IPS-20b (cell line): ENCODE measurements at regions not wholly inside any gene's neighbourhood (a gene's known extent, or its start where the extent isn't known, plus 50 kb on each side); places are given as distances from the start of the nearest gene placed in this dataset.

ENCODE experiments used
- H3K27ac ChIP-seq: one replicate; pipeline ENCODE4 v1.5.1; 2013; ENCODE audit warnings: low read length
- H3K27me3 ChIP-seq: 2 replicates; pipeline ENCODE4 v1.6.1; 2013; ENCODE audit warnings: mild to moderate bottlenecking, low read length, inconsistent platforms; ENCODE audit not compliant: insufficient read depth
- H3K36me3 ChIP-seq: 2 replicates; pipeline ENCODE4 v1.6.1; 2013; ENCODE audit warnings: low read depth, mild to moderate bottlenecking, inconsistent platforms, low read length, moderate library complexity; ENCODE audit not compliant: insufficient read depth
- H3K4me1 ChIP-seq: 2 replicates; pipeline ENCODE4 v1.6.1; 2013; ENCODE audit warnings: mild to moderate bottlenecking, control low read depth, inconsistent platforms, low read length, moderate library complexity; ENCODE audit not compliant: insufficient read depth
- H3K4me3 ChIP-seq: 2 replicates; pipeline ENCODE4 v1.5.1; 2013; ENCODE audit warnings: mild to moderate bottlenecking, low read length, inconsistent platforms
- H3K9ac ChIP-seq: 2 replicates; pipeline ENCODE4 v1.6.1; 2013; ENCODE audit warnings: low read depth, mild to moderate bottlenecking, inconsistent platforms, low read length, moderate library complexity
- H3K9me3 ChIP-seq: 2 replicates; pipeline ENCODE4 v1.6.1; 2013; ENCODE audit warnings: mild to moderate bottlenecking, low read depth, low read length, inconsistent platforms; ENCODE audit not compliant: insufficient read depth

- H3K9ac ChIP-seq: no peak overlapping the region
- H3K4me1 ChIP-seq: peaks cover 5% of the 10 kb centered on the region; the same call in 1 of the 2 replicates
- no peaks in the 10 kb centered on the region for H3K27me3 ChIP-seq
- H3K36me3 ChIP-seq: no peaks in the 10 kb centered on the region
- no peak overlapping the region for H3K4me3 ChIP-seq
- H3K9me3 ChIP-seq: no peaks in the 10 kb centered on the region
- H3K27ac ChIP-seq: no peak overlapping the region
Measured at GRCh38 chr2:204078003-204078698, 141.6 kb downstream of the ICOS start.

- no peaks in the 10 kb centered on the region for H3K27me3 ChIP-seq
- H3K4me3 ChIP-seq: no peak overlapping the region
- H3K27ac ChIP-seq: no peak overlapping the region
- peaks cover 5% of the 10 kb centered on the region; the same call in 1 of the 2 replicates for H3K4me1 ChIP-seq
- no peaks in the 10 kb centered on the region for H3K9me3 ChIP-seq
- no peaks in the 10 kb centered on the region for H3K36me3 ChIP-seq
- H3K9ac ChIP-seq: no peak overlapping the region
Measured at GRCh38 chr2:204081487-204082425, 145.2 kb downstream of the ICOS start.

- no peaks in the 10 kb centered on the region for H3K36me3 ChIP-seq
- H3K9ac ChIP-seq: no peak overlapping the region
- no peaks in the 10 kb centered on the region for H3K27me3 ChIP-seq
- H3K4me3 ChIP-seq: no peak overlapping the region
- H3K27ac ChIP-seq: no peak overlapping the region
- H3K9me3 ChIP-seq: no peaks in the 10 kb centered on the region
- peaks cover 5% of the 10 kb centered on the region; the same call in 1 of the 2 replicates for H3K4me1 ChIP-seq
Measured at GRCh38 chr2:204086167-204086566, 149.6 kb downstream of the ICOS start.

- Histone ChIP-seq H3K9ac (no peak overlapping the region), H3K4me1 (no peaks in the 10 kb centered on the region), H3K36me3 (no peaks in the 10 kb centered on the region), H3K9me3 (peaks cover 5% of the 10 kb centered on the region; the same call in 1 of the 2 replicates), H3K27ac (no peak overlapping the region), H3K4me3 (no peak overlapping the region), H3K27me3 (no peaks in the 10 kb centered on the region)
Measured at GRCh38 chr2:204089105-204089504, 152.5 kb downstream of the ICOS start.

GRCh38 chr2:204089574-204089973, 153.0 kb downstream of the ICOS start:
- Histone ChIP-seq H3K27ac (no peak overlapping the region), H3K9me3 (peaks cover 5% of the 10 kb centered on the region; the same call in 1 of the 2 replicates), H3K4me3 (no peak overlapping the region), H3K9ac (no peak overlapping the region), H3K4me1 (no peaks in the 10 kb centered on the region), H3K27me3 (no peaks in the 10 kb centered on the region), H3K36me3 (no peaks in the 10 kb centered on the region)

GRCh38 chr2:204090021-204090420, 153.5 kb downstream of the ICOS start:
- Histone ChIP-seq H3K27ac (no peak overlapping the region), H3K9ac (no peak overlapping the region), H3K27me3 (no peaks in the 10 kb centered on the region), H3K9me3 (peaks cover 5% of the 10 kb centered on the region; the same call in 1 of the 2 replicates), H3K36me3 (no peaks in the 10 kb centered on the region), H3K4me1 (no peaks in the 10 kb centered on the region), H3K4me3 (no peak overlapping the region)

GRCh38 chr2:204104811-204105210, 168.2 kb downstream of the ICOS start:
- H3K27ac ChIP-seq: no peak overlapping the region
- no peaks in the 10 kb centered on the region for H3K9me3 ChIP-seq
- H3K36me3 ChIP-seq: no peaks in the 10 kb centered on the region
- no peak overlapping the region for H3K9ac ChIP-seq
- no peak overlapping the region for H3K4me3 ChIP-seq
- no peaks in the 10 kb centered on the region for H3K27me3 ChIP-seq
- H3K4me1 ChIP-seq: peaks cover 6% of the 10 kb centered on the region

GRCh38 chr2:204108330-204108751, 171.8 kb downstream of the ICOS start:
- no peak overlapping the region for H3K27ac ChIP-seq
- H3K9me3 ChIP-seq: no peaks in the 10 kb centered on the region
- no peaks in the 10 kb centered on the region for H3K27me3 ChIP-seq
- no peaks in the 10 kb centered on the region for H3K36me3 ChIP-seq
- H3K4me3 ChIP-seq: no peak overlapping the region; the same call in 1 of the 2 replicates
- H3K4me1 ChIP-seq: peaks cover 6% of the 10 kb centered on the region
- H3K9ac ChIP-seq: peak overlapping the region; percentile 28; the same call in 1 of the 2 replicates

- no peak overlapping the region for H3K27ac ChIP-seq
- H3K4me3 ChIP-seq: no peak overlapping the region; the same call in 1 of the 2 replicates
- H3K36me3 ChIP-seq: no peaks in the 10 kb centered on the region
- H3K9me3 ChIP-seq: no peaks in the 10 kb centered on the region
- peak overlapping the region; percentile 28; the same call in 1 of the 2 replicates for H3K9ac ChIP-seq
- no peaks in the 10 kb centered on the region for H3K27me3 ChIP-seq
- peaks cover 6% of the 10 kb centered on the region for H3K4me1 ChIP-seq
Measured at GRCh38 chr2:204108781-204109295, 172.3 kb downstream of the ICOS start.

- H3K27ac ChIP-seq: no peak overlapping the region
- H3K9ac ChIP-seq: no peak overlapping the region
- H3K36me3 ChIP-seq: no peaks in the 10 kb centered on the region
- H3K9me3 ChIP-seq: no peaks in the 10 kb centered on the region
- H3K4me3 ChIP-seq: no peak overlapping the region
- no peaks in the 10 kb centered on the region for H3K27me3 ChIP-seq
- H3K4me1 ChIP-seq: peaks cover 7% of the 10 kb centered on the region
Measured at GRCh38 chr2:204109681-204110080, 173.1 kb downstream of the ICOS start.

GRCh38 chr2:204110338-204110741, 173.8 kb downstream of the ICOS start:
- H3K27ac ChIP-seq: no peak overlapping the region
- H3K36me3 ChIP-seq: no peaks in the 10 kb centered on the region
- H3K27me3 ChIP-seq: no peaks in the 10 kb centered on the region
- no peaks in the 10 kb centered on the region for H3K9me3 ChIP-seq
- no peak overlapping the region for H3K4me3 ChIP-seq
- no peak overlapping the region for H3K9ac ChIP-seq
- H3K4me1 ChIP-seq: peaks cover 11% of the 10 kb centered on the region
